Endothelial cell of umbilical vein (primary cell): ENCODE measurements at regions not wholly inside any gene's neighbourhood (a gene's known extent, or its start where the extent isn't known, plus 50 kb on each side); places are given as distances from the start of the nearest gene placed in this dataset.

Source experiments
- BruUV-seq: library from RNA; stranded (reverse); fragments of 400-500 nt; replicated peaks from 2 replicates; lab custom pipeline; 2021; lab: Mats Ljungman, UMichigan
- CTCF ChIA-PET: fragments of 300-600, 350-600 bp; sonication (Branson Sonifier 250); formaldehyde crosslinking; loops from one replicate; lab custom pipeline; 2021; ENCODE audit warnings: antibody characterized with exemption, inconsistent platforms; lab: Charles Lee
- POLR2A ChIA-PET: fragments of 300-600, 350-600 bp; sonication (Branson Sonifier 250); formaldehyde crosslinking; loops from one replicate; lab custom pipeline; 2021; ENCODE audit warnings: antibody characterized with exemption, inconsistent platforms; lab: Charles Lee
- DNase-seq: peaks from one replicate; pipeline ENCODE4 v3.0.0-alpha.2; 2011; ENCODE audit warnings: low read depth, low spot score
- FAIRE-seq: peaks from 2 replicates; lab custom pipeline; 2011; peaks lifted over from hg19 to GRCh38; lab: Jason Lieb, UNC
- H2AFZ ChIP-seq: 2 replicates; pipeline ENCODE4 v1.6.0; 2012; ENCODE audit warnings: low read depth, low read length, control low read depth, inconsistent platforms
- H3K27ac ChIP-seq: 2 replicates; pipeline ENCODE4 v1.5.1; 2011; ENCODE audit warnings: low read depth, mild to moderate bottlenecking, control low read depth, low read length, moderate library complexity; ENCODE audit not compliant: insufficient read depth
- H3K27me3 ChIP-seq, 2 experiments: 2 replicates each; pipeline versions ENCODE4 v1.6.0 to v1.6.1; 2011; ENCODE audit warnings: low read length in 2 of 2, mixed read lengths in 1 of 2; ENCODE audit not compliant: control insufficient read depth in 2 of 2, insufficient read depth in 2 of 2
- H3K36me3 ChIP-seq, 2 experiments: 2 replicates in 1 of 2; 3 replicates in 1 of 2; pipeline ENCODE4 v1.5.1; 2011; ENCODE audit warnings: low read length in 2 of 2, mild to moderate bottlenecking in 1 of 2, moderate library complexity in 1 of 2; ENCODE audit not compliant: control insufficient read depth in 2 of 2, insufficient read depth in 2 of 2; ENCODE audit errors: extremely low read depth in 1 of 2
- H3K4me1 ChIP-seq: 3 replicates; pipeline ENCODE4 v1.5.1; 2011; ENCODE audit warnings: mild to moderate bottlenecking, low read length; ENCODE audit not compliant: control insufficient read depth, insufficient read depth; ENCODE audit errors: extremely low read depth
- H3K4me2 ChIP-seq: 2 replicates; pipeline ENCODE4 v1.6.1; 2011; ENCODE audit warnings: low read length, control low read depth, mixed read lengths; ENCODE audit not compliant: insufficient read depth
- H3K4me3 ChIP-seq, 3 experiments: fragments of 200-600 bp in 1 of 3; sonication (generic), shearing (Covaris generic) in 1 of 3; replicated peaks in 1 of 3; 2 replicates each; pipeline ENCODE4 v1.5.1; 2011 to 2016; ENCODE audit warnings: control low read depth in 3 of 3, low read length in 3 of 3, mild to moderate bottlenecking in 2 of 3, inconsistent platforms in 1 of 3, low read depth in 1 of 3, moderate library complexity in 1 of 3; ENCODE audit not compliant: insufficient read depth in 1 of 3
- H3K79me2 ChIP-seq: 2 replicates; pipeline ENCODE4 v1.6.0; 2012; ENCODE audit warnings: low read length, inconsistent platforms; ENCODE audit not compliant: control insufficient read depth, insufficient read depth
- H3K9ac ChIP-seq: replicated peaks from 2 replicates; pipeline ENCODE3; 2011; ENCODE audit warnings: low read length, control low read depth; ENCODE audit not compliant: insufficient read depth; ENCODE audit errors: extremely low read depth
- H3K9me1 ChIP-seq: replicated peaks from 3 replicates; pipeline ENCODE4 v1.6.0; 2011; ENCODE audit warnings: mild to moderate bottlenecking, low read length; ENCODE audit not compliant: control insufficient read depth, insufficient read depth; ENCODE audit errors: extremely low read depth
- H3K9me3 ChIP-seq: replicated peaks from 2 replicates; pipeline ENCODE4 v1.5.1; 2012; ENCODE audit warnings: low read length, inconsistent platforms; ENCODE audit not compliant: control insufficient read depth, insufficient read depth
- H4K20me1 ChIP-seq: replicated peaks from 2 replicates; pipeline ENCODE3; 2011; ENCODE audit warnings: mild to moderate bottlenecking, low read length; ENCODE audit not compliant: control insufficient read depth, insufficient read depth; ENCODE audit errors: extremely low read depth
- CTCF ChIP-seq, 2 donors: IDR thresholded peaks; 1 replicate in 1 of 2; 2 replicates in 1 of 2; pipeline ENCODE4 v1.5.1; 2011; ENCODE audit warnings: low read length in 2 of 2, mild to moderate bottlenecking in 2 of 2, moderate library complexity in 2 of 2, control low read depth in 1 of 2, inconsistent platforms in 1 of 2, low read depth in 1 of 2; ENCODE audit not compliant: insufficient read depth in 1 of 2; ENCODE audit errors: extremely low read depth in 1 of 2
- EZH2 ChIP-seq: IDR thresholded peaks from 2 replicates; pipeline ENCODE4 v1.6.1; 2012; ENCODE audit warnings: borderline replicate concordance, low read depth, mild to moderate bottlenecking, moderate library complexity, low read length, inconsistent platforms; ENCODE audit not compliant: severe bottlenecking
- FOS ChIP-seq: IDR thresholded peaks from 2 replicates; pipeline ENCODE4 v1.6.1; 2011; ENCODE audit warnings: mild to moderate bottlenecking, low read length, moderate library complexity, borderline replicate concordance; ENCODE audit not compliant: insufficient read depth
- GATA2 ChIP-seq: IDR thresholded peaks from 2 replicates; pipeline ENCODE4 v1.7.0; 2011; ENCODE audit warnings: low read depth, mild to moderate bottlenecking, moderate library complexity, mixed read lengths, low read length; ENCODE audit not compliant: insufficient read length, insufficient read depth
- JUN ChIP-seq: IDR thresholded peaks from 2 replicates; pipeline ENCODE4 v1.6.1; 2011; ENCODE audit warnings: borderline replicate concordance, low read depth; ENCODE audit not compliant: insufficient read length, insufficient read depth
- MYC ChIP-seq: IDR thresholded peaks from one replicate; pipeline ENCODE4 v1.6.1; 2011; ENCODE audit warnings: mild to moderate bottlenecking, low read depth, low read length
- POLR2A ChIP-seq: IDR thresholded peaks from 2 replicates; pipeline ENCODE4 v1.6.1; 2012; ENCODE audit warnings: low read depth, mild to moderate bottlenecking, control low read depth, low read length
- POLR2AphosphoS5 ChIP-seq: IDR thresholded peaks from 2 replicates; pipeline ENCODE4 v1.6.1; 2012; ENCODE audit warnings: low read depth, mild to moderate bottlenecking, control low read depth, low read length, moderate library complexity; ENCODE audit not compliant: insufficient read depth
- dilution Hi-C: fragments of 300-500 bp; cut with MboI; formaldehyde crosslinking; loops from one replicate; pipeline ENCODE4 v1.15.0; 2019; ENCODE audit warnings: low sequenced_read_pairs; ENCODE audit not compliant: extremely low pct_ligation_motif_present
- intact Hi-C: fragments of 100-400 bp; cut with micrococcal nuclease; formaldehyde crosslinking; loops from one replicate; pipeline ENCODE4 v1.10.0; 2022
- TF ChIP-seq, protein P1 (sequence below): IDR thresholded peaks from 2 replicates; pipeline ENCODE4 v1.6.1; 2011; ENCODE audit not compliant: insufficient read depth, insufficient read length

DNA sequence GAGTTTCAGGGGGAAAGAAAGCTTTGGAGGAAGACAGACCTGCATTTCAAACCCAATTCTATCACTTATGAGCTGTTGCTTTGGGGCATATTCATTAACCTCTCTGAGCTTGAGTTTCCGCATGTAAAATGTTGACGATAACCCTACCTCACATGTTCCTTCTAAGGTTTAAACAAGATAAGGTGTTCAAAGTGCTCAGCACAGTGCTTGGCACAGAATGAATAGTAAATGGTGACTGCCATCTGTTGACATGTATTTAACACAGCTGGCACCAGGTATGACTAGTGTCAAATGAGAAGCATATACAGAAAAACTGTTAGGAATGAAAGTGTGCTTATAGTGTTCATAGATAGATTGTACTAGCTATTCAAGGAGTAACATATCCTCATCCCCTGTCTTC, 155.5 kb downstream of the PTGER3 start:
- TF ChIP-seq, protein P1, sequence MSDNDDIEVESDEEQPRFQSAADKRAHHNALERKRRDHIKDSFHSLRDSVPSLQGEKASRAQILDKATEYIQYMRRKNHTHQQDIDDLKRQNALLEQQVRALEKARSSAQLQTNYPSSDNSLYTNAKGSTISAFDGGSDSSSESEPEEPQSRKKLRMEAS = no peak
- TF ChIP-seq MYC = no peak
- TF ChIP-seq CTCF (IDR thresholded peaks at IDR 0.05; ENCODE audit: extremely low read depth in 1 of 2, insufficient read depth in 1 of 2, low read depth in 1 of 2, low read length in 2 of 2) = no peak
- TF ChIP-seq POLR2A = no peak
- no peak for TF ChIP-seq JUN
- no peak for TF ChIP-seq POLR2AphosphoS5
- TF ChIP-seq GATA2 = no peak
- no peak for TF ChIP-seq EZH2
- no peak for TF ChIP-seq FOS
- no peak overlapping the region for H2AFZ ChIP-seq
- ChIA-PET POLR2A (no interaction called here), CTCF (no interaction called here)
- no peak overlapping the region for H3K27ac ChIP-seq
- FAIRE-seq (no peak), DNase-seq (no peak)
- H4K20me1 ChIP-seq = no peaks in the 10 kb centered on the region
- intact Hi-C loops = no loop called here
- H3K27me3 ChIP-seq = no peaks in the 10 kb centered on the region
- no TSS peak for BruUV-seq
- H3K4me2 ChIP-seq = no peak overlapping the region
- H3K9me3 ChIP-seq = no peaks in the 10 kb centered on the region
- H3K9ac ChIP-seq = no peak overlapping the region
- no peaks in the 10 kb centered on the region for H3K9me1 ChIP-seq
- H3K36me3 ChIP-seq = no peaks in the 10 kb centered on the region
- H3K4me1 ChIP-seq = no peaks in the 10 kb centered on the region
- no peaks in the 10 kb centered on the region for H3K79me2 ChIP-seq
- no peak overlapping the region for H3K4me3 ChIP-seq
- dilution Hi-C loops = no loop called here
